Mucosa of stomach (tissue), 1 donor: ENCODE measurements at regions not wholly inside any gene's neighbourhood (a gene's known extent, or its start where the extent isn't known, plus 50 kb on each side); places are given as distances from the start of the nearest gene placed in this dataset.
"Not testable (repeated sequence)": the region's sequence is repeated elsewhere in the genome, so short reads cannot be mapped to it uniquely, and the experiment has no call there.

ENCODE experiments used
- H3K27me3 ChIP-seq: one replicate; pipeline ENCODE4 v1.7.0; 2013; ENCODE audit warnings: mild to moderate bottlenecking, low read length; ENCODE audit not compliant: control insufficient read depth, insufficient read depth
- H3K36me3 ChIP-seq: one replicate; pipeline ENCODE4 v1.7.0; 2013; ENCODE audit warnings: low read length; ENCODE audit not compliant: control insufficient read depth, insufficient read depth
- H3K4me1 ChIP-seq: one replicate; pipeline ENCODE4 v1.7.0; 2013; ENCODE audit warnings: mild to moderate bottlenecking, low read length; ENCODE audit not compliant: control insufficient read depth, insufficient read depth
- H3K4me3 ChIP-seq: one replicate; pipeline ENCODE4 v1.7.0; 2013; ENCODE audit warnings: low read length
- H3K9ac ChIP-seq: one replicate; pipeline ENCODE4 v1.7.0; 2013; ENCODE audit warnings: mild to moderate bottlenecking, low read length, moderate library complexity
- H3K9me3 ChIP-seq: one replicate; pipeline ENCODE4 v1.7.0; 2013; ENCODE audit warnings: mild to moderate bottlenecking, low read length, moderate library complexity; ENCODE audit not compliant: control insufficient read depth
- donor health status: Pancreatic carcinoma.

DNA sequence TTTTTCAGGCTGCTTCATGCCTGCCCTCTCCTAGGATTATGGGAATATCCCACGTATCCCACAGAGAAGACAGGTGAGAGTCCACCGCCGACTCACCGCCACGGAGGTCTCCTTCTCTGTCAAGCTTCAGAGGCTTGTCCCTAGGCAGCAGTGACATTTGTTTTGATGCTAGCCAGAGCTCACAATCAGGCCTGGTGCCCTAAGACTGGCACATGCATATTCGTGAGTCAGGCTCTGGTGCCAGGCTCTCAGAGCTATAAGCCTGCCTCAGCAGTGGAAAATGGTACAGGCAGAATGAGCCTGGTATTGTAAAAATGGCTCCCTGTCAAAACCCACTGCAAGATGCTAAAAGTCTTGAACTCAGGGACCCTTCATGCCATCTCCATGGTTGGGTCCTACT, 65.5 kb downstream of the RBMY1A1 start:
- no peaks in the 10 kb centered on the region for H3K9me3 ChIP-seq
- H3K9ac ChIP-seq = no peak overlapping the region
- no peak overlapping the region for H3K4me3 ChIP-seq
- no peaks in the 10 kb centered on the region for H3K36me3 ChIP-seq
- no peaks in the 10 kb centered on the region for H3K27me3 ChIP-seq
- no peaks in the 10 kb centered on the region for H3K4me1 ChIP-seq

GRCh38 chrY:21601524-21601923, 66.8 kb downstream of the RBMY1A1 start:
- no peaks in the 10 kb centered on the region for H3K4me1 ChIP-seq
- no peaks in the 10 kb centered on the region for H3K36me3 ChIP-seq
- no peak overlapping the region for H3K4me3 ChIP-seq
- no peaks in the 10 kb centered on the region for H3K27me3 ChIP-seq
- H3K9me3 ChIP-seq = no peaks in the 10 kb centered on the region
- no peak overlapping the region for H3K9ac ChIP-seq

DNA sequence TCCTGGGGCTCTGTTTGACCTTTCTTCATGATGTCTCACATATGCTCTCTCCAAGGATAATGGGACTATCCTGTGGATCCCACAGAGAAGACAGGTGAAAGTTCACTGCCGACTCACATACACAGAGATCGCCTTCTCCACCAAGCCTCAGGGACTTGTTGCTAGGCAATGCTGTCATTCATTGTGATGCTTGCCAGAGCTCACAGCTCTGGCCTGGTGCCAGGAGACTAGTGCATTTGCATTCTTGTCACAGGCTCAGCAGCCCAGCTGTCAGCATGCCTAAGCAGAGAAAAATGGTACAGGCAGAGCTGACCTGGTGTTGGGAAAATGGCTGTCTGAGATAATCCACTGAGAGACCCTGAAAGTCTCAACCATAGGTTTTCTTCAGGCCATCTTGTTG, 67.9 kb downstream of the RBMY1A1 start:
- Histone ChIP-seq H3K9ac (no peak overlapping the region), H3K27me3 (no peaks in the 10 kb centered on the region), H3K36me3 (no peaks in the 10 kb centered on the region), H3K4me3 (no peak overlapping the region), H3K9me3 (no peaks in the 10 kb centered on the region), H3K4me1 (no peaks in the 10 kb centered on the region)

DNA sequence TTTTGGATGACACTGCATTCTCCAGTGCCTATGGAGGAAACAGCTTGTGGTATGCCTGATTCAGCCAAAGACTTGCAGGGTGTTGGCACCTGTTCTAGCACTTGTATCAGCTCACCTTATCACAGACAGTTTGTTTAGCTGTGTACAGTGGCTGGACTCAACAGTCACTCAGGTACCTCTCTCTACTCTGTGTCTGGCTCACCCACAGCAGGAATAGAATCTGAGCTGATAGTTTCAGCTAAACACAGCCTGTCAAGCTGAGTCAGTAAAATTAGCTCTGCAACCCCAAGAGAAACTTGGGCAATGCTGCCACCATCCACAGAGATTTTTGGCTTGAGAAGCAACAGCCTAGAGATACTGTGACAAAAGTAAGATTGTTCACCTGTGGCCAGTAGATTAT, 101.5 kb downstream of the RBMY1A1 start:
- H3K9ac ChIP-seq = no peak overlapping the region
- H3K4me1 ChIP-seq = no peaks in the 10 kb centered on the region
- H3K9me3 ChIP-seq = no peaks in the 10 kb centered on the region
- H3K27me3 ChIP-seq = no peaks in the 10 kb centered on the region
- H3K36me3 ChIP-seq = no peaks in the 10 kb centered on the region
- no peak overlapping the region for H3K4me3 ChIP-seq

DNA sequence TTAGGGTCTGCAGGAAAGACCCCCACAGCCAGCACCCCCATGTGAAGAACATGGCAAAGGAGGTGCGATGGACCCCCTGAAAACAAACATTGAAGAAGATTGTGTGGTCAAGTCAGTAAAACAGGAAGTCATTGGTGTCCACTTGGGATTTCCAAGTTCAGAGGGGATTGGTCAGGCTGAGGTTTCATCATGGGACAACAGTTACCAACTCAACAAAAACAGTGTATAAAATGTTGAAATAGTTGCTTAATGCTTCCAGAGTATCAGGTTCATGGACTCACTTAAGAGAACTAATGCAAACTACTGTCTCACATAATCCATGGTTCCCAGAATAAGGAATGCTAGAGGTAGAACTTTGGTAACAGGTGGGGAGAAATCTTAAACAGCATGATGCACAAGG, 115.8 kb downstream of the RBMY1A1 start:
- Histone ChIP-seq H3K9me3 (no peaks in the 10 kb centered on the region), H3K36me3 (no peaks in the 10 kb centered on the region), H3K27me3 (no peaks in the 10 kb centered on the region), H3K4me1 (no peaks in the 10 kb centered on the region), H3K9ac (no peak overlapping the region), H3K4me3 (no peak overlapping the region)

GRCh38 chrY:21659057-21659456, 124.4 kb downstream of the RBMY1A1 start:
- not testable (repeated sequence) for H3K4me1 ChIP-seq, H3K9ac ChIP-seq, H3K4me3 ChIP-seq, H3K36me3 ChIP-seq, H3K27me3 ChIP-seq, H3K9me3 ChIP-seq

DNA sequence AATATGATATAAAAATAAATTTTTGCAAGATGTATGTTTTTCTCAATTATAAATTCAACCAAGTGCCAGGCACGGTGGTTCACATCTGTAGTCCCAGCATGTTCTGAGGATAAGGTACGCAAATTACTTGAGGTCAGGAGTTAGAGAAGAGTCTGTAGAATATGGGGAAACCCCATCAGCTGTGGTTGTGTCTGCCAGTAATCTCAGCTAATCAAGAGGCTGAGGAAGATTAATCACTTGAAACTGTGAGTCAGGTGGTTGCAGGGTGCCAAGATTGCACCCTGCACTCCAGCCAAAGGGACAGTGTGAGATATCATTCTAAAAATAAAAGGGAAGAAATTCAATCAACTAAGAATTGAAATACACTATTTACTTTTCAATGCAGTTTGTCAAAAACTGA, 144.9 kb downstream of the RBMY1A1 start:
- H3K4me1 ChIP-seq, H3K27me3 ChIP-seq, H3K4me3 ChIP-seq, H3K9ac ChIP-seq, H3K36me3 ChIP-seq, H3K9me3 ChIP-seq: not testable (repeated sequence)

- not testable (repeated sequence) for H3K4me1 ChIP-seq, H3K9ac ChIP-seq, H3K9me3 ChIP-seq, H3K27me3 ChIP-seq, H3K4me3 ChIP-seq, H3K36me3 ChIP-seq
Measured at GRCh38 chrY:21686369-21686768, 151.7 kb downstream of the RBMY1A1 start.

- not testable (repeated sequence) for H3K9me3 ChIP-seq, H3K9ac ChIP-seq, H3K27me3 ChIP-seq, H3K4me3 ChIP-seq, H3K36me3 ChIP-seq, H3K4me1 ChIP-seq
Measured at GRCh38 chrY:21701951-21702350, 167.3 kb downstream of the RBMY1A1 start.

DNA sequence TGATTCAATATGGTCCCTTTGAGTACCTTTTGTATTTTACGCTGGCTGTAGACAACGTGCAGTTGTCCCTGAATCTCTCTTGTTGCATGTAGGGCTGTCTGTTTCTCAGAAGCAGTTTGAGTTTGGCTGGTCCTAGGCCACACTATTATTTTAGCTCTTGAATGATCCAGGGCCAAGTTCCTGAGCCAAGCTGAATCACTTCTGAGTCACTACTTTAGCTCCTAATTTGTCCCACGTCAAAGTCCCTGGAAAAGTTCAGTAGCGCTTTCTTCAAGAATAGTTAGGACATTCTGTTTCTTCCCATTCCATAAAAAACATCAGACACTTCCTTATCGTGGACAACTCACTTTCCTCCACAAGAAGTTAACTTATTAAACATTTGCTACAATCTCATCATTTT, 168.2 kb downstream of the RBMY1A1 start:
- H3K36me3 ChIP-seq, H3K9me3 ChIP-seq, H3K9ac ChIP-seq, H3K27me3 ChIP-seq, H3K4me1 ChIP-seq, H3K4me3 ChIP-seq: not testable (repeated sequence)

GRCh38 chrY:21705309-21705708, 170.6 kb downstream of the RBMY1A1 start:
- Histone ChIP-seq H3K4me1 (no peaks in the 10 kb centered on the region), H3K27me3 (no peaks in the 10 kb centered on the region)

GRCh38 chrY:21706611-21707010, 171.9 kb downstream of the RBMY1A1 start:
- H3K36me3 ChIP-seq, H3K27me3 ChIP-seq, H3K9me3 ChIP-seq, H3K4me3 ChIP-seq, H3K4me1 ChIP-seq, H3K9ac ChIP-seq: not testable (repeated sequence)

More at GRCh38 chrY:21705309-21705708, 170.6 kb downstream of the RBMY1A1 start:
- Histone ChIP-seq H3K36me3 (no peaks in the 10 kb centered on the region), H3K4me3 (no peak overlapping the region), H3K9ac (no peak overlapping the region), H3K9me3 (no peaks in the 10 kb centered on the region)

- H3K36me3 ChIP-seq = not testable (repeated sequence)
Measured at GRCh38 chrY:21735489-21736060, 158.8 kb downstream of the RBMY1D start.

More at GRCh38 chrY:21735489-21736060, 158.8 kb downstream of the RBMY1D start:
- H3K4me1 ChIP-seq, H3K9ac ChIP-seq, H3K9me3 ChIP-seq, H3K4me3 ChIP-seq, H3K27me3 ChIP-seq: not testable (repeated sequence)
